Naive thymus-derived CD4-positive, alpha-beta T cell (primary cell): ENCODE measurements at regions not wholly inside any gene's neighbourhood (a gene's known extent, or its start where the extent isn't known, plus 50 kb on each side); places are given as distances from the start of the nearest gene placed in this dataset.

Experiments used
- ATAC-seq: fragments of 150-1000 bp; cut with Tn5 transposase; 2 replicates; pipeline ENCODE4 v1.10.0; 2021; ENCODE audit warnings: mild to moderate bottlenecking, moderate library complexity
- CTCF ChIA-PET: fragments of 350-600 bp; sonication (Branson Sonifier 250); formaldehyde crosslinking; loops from one replicate; lab custom pipeline; 2021; ENCODE audit warnings: antibody characterized with exemption; lab: Charles Lee
- POLR2A ChIA-PET: fragments of 350-600 bp; sonication (Branson Sonifier 250); formaldehyde crosslinking; loops from one replicate; lab custom pipeline; 2021; ENCODE audit warnings: antibody characterized with exemption, inconsistent platforms; lab: Charles Lee
- DNase-seq, 9 donors: peaks; one replicate each; pipeline versions ENCODE4 v3.0.0 to v3.0.0-alpha.2; 2020 to 2022; ENCODE audit warnings: mixed read lengths in 1 of 9
- H3K27ac ChIP-seq: one replicate; pipeline ENCODE4 v1.7.0; 2013; ENCODE audit warnings: mild to moderate bottlenecking, low read depth, low read length, moderate library complexity
- H3K27me3 ChIP-seq, 2 donors: one replicate each; pipeline ENCODE4 v1.7.0; 2013; ENCODE audit warnings: low read length in 2 of 2, mild to moderate bottlenecking in 2 of 2, moderate library complexity in 2 of 2; ENCODE audit not compliant: control insufficient read depth in 2 of 2, insufficient read depth in 2 of 2
- H3K36me3 ChIP-seq, 3 experiments: 1 replicate in 2 of 3; 2 replicates in 1 of 3; pipeline ENCODE4 v1.7.0; 2013; ENCODE audit warnings: low read length in 3 of 3, mild to moderate bottlenecking in 3 of 3, moderate library complexity in 1 of 3; ENCODE audit not compliant: insufficient read depth in 3 of 3, control insufficient read depth in 2 of 3
- H3K4me1 ChIP-seq, 2 donors: one replicate each; pipeline ENCODE4 v1.7.0; 2013; ENCODE audit warnings: low read length in 2 of 2, mild to moderate bottlenecking in 2 of 2, moderate library complexity in 1 of 2; ENCODE audit not compliant: control insufficient read depth in 2 of 2, insufficient read depth in 2 of 2
- H3K4me3 ChIP-seq: 2 replicates; pipeline ENCODE4 v1.7.0; 2013; ENCODE audit warnings: mild to moderate bottlenecking, low read length
- H3K9me3 ChIP-seq, 3 experiments: 1 replicate in 2 of 3; 2 replicates in 1 of 3; pipeline ENCODE4 v1.7.0; 2013; ENCODE audit warnings: low read length in 3 of 3; ENCODE audit not compliant: control insufficient read depth in 2 of 3
- H3K27ac Mint-ChIP-seq, 9 donors: one replicate each; pipeline ENCODE4 v1.8.0; 2020 to 2022; ENCODE audit warnings: mixed read lengths in 9 of 9, mild to moderate bottlenecking in 8 of 9, moderate library complexity in 5 of 9, inconsistent platforms in 2 of 9
- H3K27me3 Mint-ChIP-seq, 5 donors: one replicate each; pipeline ENCODE4 v1.8.0; 2021 to 2022; ENCODE audit warnings: mixed read lengths in 5 of 5, mild to moderate bottlenecking in 1 of 5
- H3K36me3 Mint-ChIP-seq, 5 donors: one replicate each; pipeline ENCODE4 v1.8.0; 2020 to 2022; ENCODE audit warnings: mixed read lengths in 5 of 5, mild to moderate bottlenecking in 3 of 5, inconsistent platforms in 1 of 5
- H3K4me1 Mint-ChIP-seq, 7 donors: one replicate each; pipeline ENCODE4 v1.8.0; 2020 to 2022; ENCODE audit warnings: mixed read lengths in 7 of 7, mild to moderate bottlenecking in 3 of 7, inconsistent platforms in 1 of 7
- H3K4me3 Mint-ChIP-seq, 10 donors: one replicate each; pipeline ENCODE4 v1.8.0; 2020 to 2022; ENCODE audit warnings: mild to moderate bottlenecking in 10 of 10, mixed read lengths in 10 of 10, moderate library complexity in 6 of 10, inconsistent platforms in 2 of 10
- H3K9me3 Mint-ChIP-seq, 11 donors: one replicate each; pipeline ENCODE4 v1.8.0; 2020 to 2022; ENCODE audit warnings: mixed read lengths in 11 of 11, mild to moderate bottlenecking in 4 of 11, inconsistent platforms in 1 of 11, moderate library complexity in 1 of 11
- intact Hi-C, 2 donors: fragments of 100-400 bp; cut with micrococcal nuclease; formaldehyde crosslinking; loops; one replicate each; pipeline ENCODE4 v1.15.1; 2023

DNA sequence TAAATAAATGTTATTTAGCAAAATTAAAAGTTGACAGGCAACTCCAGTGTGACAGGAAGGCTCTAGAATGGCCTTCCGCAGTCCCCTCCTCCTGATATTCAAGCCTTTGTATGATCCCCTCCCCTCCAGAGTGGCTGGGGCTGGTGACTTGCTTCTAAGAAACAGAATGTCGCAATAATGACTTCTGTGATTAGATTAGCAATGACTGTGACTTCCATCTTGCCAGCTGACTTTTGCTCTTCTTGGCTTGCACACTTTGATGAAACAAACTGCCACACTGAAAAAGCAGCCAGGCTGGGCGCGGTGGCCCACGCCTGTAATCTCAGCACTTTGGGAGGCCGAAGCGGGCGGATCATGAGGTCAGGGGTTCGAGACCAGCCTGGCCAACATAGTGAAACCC lies 106.5 kb upstream of the LARP1 start:
- Histone ChIP-seq H3K9me3 (no peaks in the 10 kb centered on the region), H3K27ac (no peak overlapping the region), H3K36me3 (no peaks in the 10 kb centered on the region), H3K27me3 (peaks cover 0 to 12% of the 10 kb centered on the region in 2 donors), H3K4me1 (peaks cover 0 to 3% of the 10 kb centered on the region in 2 donors), H3K4me3 (no peak overlapping the region)
- DNase-seq (no peak), ATAC-seq (no peak)
- ChIA-PET CTCF (interaction anchor here (2.0 kb wide), 1 partner anchor 161 kb away, joined by 4 read pairs; no protein-coding TSS in a partner anchor), POLR2A (no interaction called here)
- Mint-ChIP-seq H3K9me3 (peaks cover 0 to 7% (median 2%) of the 10 kb centered on the region in 11 donors), H3K27ac (no peak overlapping the region), H3K27me3 (peaks cover 18 to 35% (median 22%) of the 10 kb centered on the region in 5 donors), H3K4me3 (peak overlapping the region in 1 of 10 donors; percentile 59), H3K36me3 (peaks cover 0 to 3% (median 0%) of the 10 kb centered on the region in 5 donors), H3K4me1 (peaks cover 10 to 19% (median 16%) of the 10 kb centered on the region in 7 donors)
- intact Hi-C loops = loop anchor here in 1 of 2 donors (10.0 kb wide), 1 partner anchor 674 kb away; no protein-coding TSS in a partner anchor

GRCh38 chr5:154648229-154648628 lies 106.9 kb upstream of the LARP1 start:
- H3K4me3 Mint-ChIP-seq = peak overlapping the region in 4 of 10 donors; percentile 72 to 87 (median 84)
- H3K4me1 Mint-ChIP-seq = peaks cover 10 to 19% (median 16%) of the 10 kb centered on the region in 7 donors
- Histone ChIP-seq H3K36me3 (no peaks in the 10 kb centered on the region), H3K27me3 (peaks cover 0 to 12% of the 10 kb centered on the region in 2 donors), H3K27ac (no peak overlapping the region), H3K4me1 (peaks cover 0 to 3% of the 10 kb centered on the region in 2 donors), H3K4me3 (no peak overlapping the region), H3K9me3 (no peaks in the 10 kb centered on the region)
- CTCF ChIA-PET = no interaction called here
- peaks cover 0 to 12% (median 7%) of the 10 kb centered on the region in 11 donors for H3K9me3 Mint-ChIP-seq
- DNase-seq = no peak
- no peak overlapping the region for H3K27ac Mint-ChIP-seq
- POLR2A ChIA-PET = interaction anchor here (0.9 kb wide), 1 partner anchor 209 kb away, joined by 3 read pairs; no protein-coding TSS in a partner anchor
- intact Hi-C loops = loop anchor here in 1 of 2 donors (10.0 kb wide), 1 partner anchor 673 kb away; no protein-coding TSS in a partner anchor
- peaks cover 0 to 6% (median 0%) of the 10 kb centered on the region in 5 donors for H3K36me3 Mint-ChIP-seq
- no peak for ATAC-seq
- H3K27me3 Mint-ChIP-seq = peaks cover 18 to 39% (median 25%) of the 10 kb centered on the region in 5 donors

DNA sequence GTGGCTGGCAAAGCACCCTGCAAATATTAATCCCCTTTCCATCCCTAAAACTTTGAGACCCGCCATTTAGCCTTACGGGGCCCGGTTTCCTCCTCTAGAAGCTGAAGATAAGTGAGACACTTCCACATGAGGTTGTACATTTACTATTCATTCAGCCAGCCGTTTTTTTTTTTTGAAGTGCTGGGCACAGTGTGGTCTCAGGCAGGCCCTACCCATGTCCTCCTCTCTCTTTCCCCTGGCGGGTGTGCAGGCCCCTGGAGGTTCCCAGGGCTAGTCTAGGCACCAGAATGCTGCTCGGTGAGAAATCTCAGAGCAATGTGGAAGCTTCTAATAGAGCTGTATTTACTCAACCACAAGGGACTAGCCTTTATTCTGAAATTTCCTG lies 107.4 kb upstream of the LARP1 start:
- peaks cover 0 to 16% (median 10%) of the 10 kb centered on the region in 11 donors for H3K9me3 Mint-ChIP-seq
- Histone ChIP-seq H3K27ac (no peak overlapping the region), H3K4me3 (peak overlapping the region; percentile 54), H3K4me1 (peaks cover 0 to 3% of the 10 kb centered on the region in 2 donors), H3K9me3 (no peaks in the 10 kb centered on the region), H3K36me3 (no peaks in the 10 kb centered on the region), H3K27me3 (peaks cover 0 to 12% of the 10 kb centered on the region in 2 donors)
- peaks cover 18 to 42% (median 28%) of the 10 kb centered on the region in 5 donors for H3K27me3 Mint-ChIP-seq
- no peak for DNase-seq
- H3K4me1 Mint-ChIP-seq = peaks cover 10 to 19% (median 16%) of the 10 kb centered on the region in 7 donors
- ChIA-PET POLR2A (interaction anchor here (0.6 to 0.9 kb wide), 2 partner anchors 210 to 223 kb away, joined by 3 read pairs; no protein-coding TSS in a partner anchor), CTCF (no interaction called here)
- H3K36me3 Mint-ChIP-seq = peaks cover 0 to 6% (median 0%) of the 10 kb centered on the region in 5 donors
- intact Hi-C loops = loop anchor here in 1 of 2 donors (10.0 kb wide), 1 partner anchor 673 kb away; no protein-coding TSS in a partner anchor
- H3K27ac Mint-ChIP-seq = peak overlapping the region in 1 of 9 donors; percentile 6
- ATAC-seq = no peak
- H3K4me3 Mint-ChIP-seq = peak overlapping the region; percentile 72 to 87 (median 84)

- H3K4me3 ChIP-seq = peak overlapping the region; percentile 54
- H3K9me3 Mint-ChIP-seq = peaks cover 0 to 21% (median 12%) of the 10 kb centered on the region in 11 donors
- H3K4me1 ChIP-seq = peaks cover 0 to 3% of the 10 kb centered on the region in 2 donors
- peak overlapping the region; percentile 72 to 87 (median 84) for H3K4me3 Mint-ChIP-seq
- ChIA-PET CTCF (no interaction called here), POLR2A (interaction anchor here (0.6 to 0.9 kb wide), 2 partner anchors 210 to 224 kb away, joined by 3 read pairs; no protein-coding TSS in a partner anchor)
- H3K27ac ChIP-seq = no peak overlapping the region
- H3K36me3 Mint-ChIP-seq = peaks cover 0 to 6% (median 0%) of the 10 kb centered on the region in 5 donors
- ATAC-seq (peak; percentile 52), DNase-seq (no peak)
- peaks cover 18 to 46% (median 28%) of the 10 kb centered on the region in 5 donors for H3K27me3 Mint-ChIP-seq
- peaks cover 0 to 12% of the 10 kb centered on the region in 2 donors for H3K27me3 ChIP-seq
- peak overlapping the region in 1 of 9 donors; percentile 59 for H3K27ac Mint-ChIP-seq
- H3K4me1 Mint-ChIP-seq = peaks cover 10 to 19% (median 16%) of the 10 kb centered on the region in 7 donors
- H3K36me3 ChIP-seq = no peaks in the 10 kb centered on the region
- intact Hi-C loops = loop anchor here in 1 of 2 donors (10.0 kb wide), 1 partner anchor 672 kb away; no protein-coding TSS in a partner anchor
- H3K9me3 ChIP-seq = no peaks in the 10 kb centered on the region
These were observed 107.9 kb upstream of the LARP1 start for GRCh38 chr5:154647114-154647760.

- peak overlapping the region; percentile 54 for H3K4me3 ChIP-seq
- Mint-ChIP-seq H3K4me1 (peaks cover 10 to 19% (median 16%) of the 10 kb centered on the region in 7 donors), H3K36me3 (peaks cover 0 to 6% (median 0%) of the 10 kb centered on the region in 5 donors), H3K9me3 (peaks cover 0 to 22% (median 12%) of the 10 kb centered on the region in 11 donors), H3K27ac (no peak overlapping the region), H3K4me3 (peak overlapping the region; percentile 72 to 87 (median 84)), H3K27me3 (peaks cover 19 to 49% (median 28%) of the 10 kb centered on the region in 5 donors)
- H3K27ac ChIP-seq = no peak overlapping the region
- peaks cover 0 to 3% of the 10 kb centered on the region in 2 donors for H3K4me1 ChIP-seq
- no peaks in the 10 kb centered on the region for H3K36me3 ChIP-seq
- no peak for DNase-seq
- H3K9me3 ChIP-seq = no peaks in the 10 kb centered on the region
- ChIA-PET CTCF (no interaction called here), POLR2A (no interaction called here)
- peak; percentile 28 for ATAC-seq
- H3K27me3 ChIP-seq = peaks cover 0 to 12% of the 10 kb centered on the region in 2 donors
- intact Hi-C loops = loop anchor here in 1 of 2 donors (10.0 kb wide), 1 partner anchor 672 kb away; no protein-coding TSS in a partner anchor
These were observed 108.4 kb upstream of the LARP1 start for GRCh38 chr5:154646745-154647113.

DNA sequence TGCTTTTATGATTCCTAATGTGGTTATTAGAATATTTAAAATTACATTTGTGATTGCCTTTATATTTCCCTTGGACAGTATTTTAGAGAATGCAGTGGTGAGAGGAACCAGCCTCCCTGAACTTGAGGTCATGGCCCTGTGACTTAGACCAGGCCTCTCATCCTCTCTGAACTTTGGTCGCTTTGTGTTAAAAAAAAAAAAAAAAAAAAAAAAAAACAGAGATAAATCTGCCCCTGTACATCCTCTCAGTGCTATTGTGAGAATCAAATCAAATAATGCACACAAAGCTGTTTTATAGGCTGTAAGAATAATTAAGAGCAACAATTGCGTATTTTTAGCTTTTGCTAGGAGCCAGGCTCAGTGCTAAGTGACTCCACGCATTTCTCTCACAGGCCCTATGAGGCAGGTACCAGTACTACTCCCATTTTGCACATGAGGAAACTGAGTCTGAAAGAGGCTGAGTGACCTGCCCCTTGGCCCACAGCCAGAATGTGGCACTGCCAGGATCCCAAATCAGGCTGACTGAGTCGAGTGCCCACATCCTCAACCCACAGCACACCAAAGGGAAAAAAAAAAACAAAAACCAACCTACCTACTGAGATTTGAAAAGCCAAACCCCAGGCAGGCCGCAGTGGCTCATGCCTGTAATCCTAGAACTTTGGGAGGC lies 110.3 kb upstream of the LARP1 start:
- H3K36me3 ChIP-seq = no peaks in the 10 kb centered on the region
- DNase-seq = no peak
- CTCF ChIA-PET = no interaction called here
- H3K27me3 Mint-ChIP-seq = peaks cover 19 to 54% (median 28%) of the 10 kb centered on the region in 5 donors
- H3K27me3 ChIP-seq = peaks cover 0 to 12% of the 10 kb centered on the region in 2 donors
- H3K9me3 ChIP-seq = no peaks in the 10 kb centered on the region
- H3K4me1 Mint-ChIP-seq = peaks cover 10 to 18% (median 15%) of the 10 kb centered on the region in 7 donors
- peaks cover 0 to 3% of the 10 kb centered on the region in 2 donors for H3K4me1 ChIP-seq
- no peak overlapping the region for H3K27ac Mint-ChIP-seq
- no peak overlapping the region for H3K4me3 ChIP-seq
- peaks cover 0 to 22% (median 12%) of the 10 kb centered on the region in 11 donors for H3K9me3 Mint-ChIP-seq
- POLR2A ChIA-PET = no interaction called here
- no peak for ATAC-seq
- H3K4me3 Mint-ChIP-seq = no peak overlapping the region
- no peak overlapping the region for H3K27ac ChIP-seq
- peaks cover 0 to 6% (median 0%) of the 10 kb centered on the region in 5 donors for H3K36me3 Mint-ChIP-seq
- intact Hi-C loops = loop anchor here in 1 of 2 donors (10.0 kb wide), 1 partner anchor 670 kb away; no protein-coding TSS in a partner anchor
